HL-60/S4 (cell line): ENCODE measurements at regions not wholly inside any gene's neighbourhood (a gene's known extent, or its start where the extent isn't known, plus 50 kb on each side); places are given as distances from the start of the nearest gene placed in this dataset.

ENCODE experiments used
- in situ Hi-C: fragments of 300-500 bp; cut with MboI; formaldehyde crosslinking; loops from 2 replicates; pipeline ENCODE4 v1.14.3; 2022; ENCODE audit warnings: low sequenced_read_pairs

DNA sequence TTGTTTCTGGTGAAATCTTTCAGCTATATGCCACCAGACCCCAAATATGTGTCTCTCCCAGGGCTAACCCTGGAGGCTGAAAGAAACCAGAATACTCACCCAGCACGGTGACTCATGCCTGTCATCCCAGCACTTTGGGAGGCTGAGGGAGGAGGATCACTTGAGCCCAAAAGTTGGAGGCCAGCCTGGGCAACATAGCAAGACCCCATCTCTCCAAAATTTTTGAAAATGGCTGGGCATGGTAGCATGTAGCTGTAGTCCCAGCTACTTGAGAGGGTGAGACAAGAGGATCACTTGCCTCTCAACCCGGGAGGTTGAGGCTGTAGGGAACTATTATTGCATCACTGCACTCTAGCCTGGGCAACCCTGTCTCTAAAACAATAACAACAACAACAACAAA is 76.1 kb upstream of the UQCRFS1 start:
- in situ Hi-C loops, result loop anchor here (25.0 kb wide), 1 partner anchor 423 kb away; the partner anchor contains the start of gene C19orf12

DNA sequence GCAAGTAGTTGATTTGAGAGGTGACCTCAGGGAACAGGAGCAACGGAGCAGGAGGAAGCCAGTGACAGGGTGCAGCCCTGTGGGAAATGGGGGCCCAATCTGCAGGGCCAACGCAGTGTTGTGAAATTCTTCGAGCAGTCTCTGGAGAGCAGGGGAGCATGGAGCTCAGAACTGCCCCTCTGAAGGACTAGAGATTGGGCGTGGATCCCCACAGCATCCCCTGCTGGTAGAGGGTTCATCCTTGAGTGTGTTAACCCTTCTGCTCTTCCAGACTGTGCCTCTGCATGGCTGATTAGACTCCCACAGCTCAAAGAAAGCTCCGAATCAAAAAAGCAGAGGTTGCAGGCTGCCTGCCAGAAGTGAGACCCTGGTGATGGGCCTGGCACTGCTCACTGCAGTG is 77.9 kb upstream of the UQCRFS1 start:
- in situ Hi-C loops, result loop anchor here (25.0 kb wide), 1 partner anchor 421 kb away; the partner anchor contains the start of gene C19orf12

DNA sequence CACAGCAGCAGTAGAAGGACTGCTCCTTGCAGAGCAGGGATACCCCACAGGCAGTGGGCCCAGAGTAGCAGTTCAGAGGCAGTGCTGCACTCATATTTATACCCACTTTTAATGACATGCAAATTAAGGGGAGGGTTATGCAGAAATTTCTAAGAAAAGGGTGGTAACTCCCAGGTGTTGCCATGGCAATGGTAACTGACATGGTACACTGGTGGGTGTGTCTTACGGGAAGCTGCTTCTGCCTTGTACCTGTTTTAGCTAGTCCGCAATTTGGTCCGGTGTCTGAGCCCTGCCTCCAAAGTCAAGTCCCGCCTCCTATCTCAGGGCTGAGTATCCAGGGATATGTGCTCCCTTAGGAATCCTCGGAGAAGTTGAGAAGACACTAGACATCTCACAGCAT is 79.2 kb upstream of the UQCRFS1 start:
- in situ Hi-C loops, result loop anchor here (25.0 kb wide), 1 partner anchor 420 kb away; the partner anchor contains the start of gene C19orf12

DNA sequence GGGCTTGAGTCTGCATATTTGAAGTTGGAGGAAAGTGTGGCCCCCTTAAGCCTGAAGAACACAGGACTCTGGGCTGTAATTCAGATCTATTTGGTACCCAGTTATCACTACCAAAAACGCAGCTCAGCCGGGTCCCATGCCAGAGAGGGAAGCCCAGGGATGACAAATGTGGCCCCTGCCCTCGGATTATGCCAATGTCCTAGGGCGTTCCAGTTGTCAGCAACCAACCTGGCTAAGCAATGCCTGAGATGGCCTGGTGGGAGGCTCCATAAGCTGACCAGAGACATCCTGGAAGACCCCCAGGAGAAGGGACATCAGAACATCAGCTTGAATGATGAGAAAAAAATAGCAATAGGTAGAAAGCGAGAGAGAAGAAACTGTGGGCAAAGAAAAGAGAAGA is 79.6 kb upstream of the UQCRFS1 start:
- in situ Hi-C loops, result loop anchor here (25.0 kb wide), 1 partner anchor 420 kb away; the partner anchor contains the start of gene C19orf12

DNA sequence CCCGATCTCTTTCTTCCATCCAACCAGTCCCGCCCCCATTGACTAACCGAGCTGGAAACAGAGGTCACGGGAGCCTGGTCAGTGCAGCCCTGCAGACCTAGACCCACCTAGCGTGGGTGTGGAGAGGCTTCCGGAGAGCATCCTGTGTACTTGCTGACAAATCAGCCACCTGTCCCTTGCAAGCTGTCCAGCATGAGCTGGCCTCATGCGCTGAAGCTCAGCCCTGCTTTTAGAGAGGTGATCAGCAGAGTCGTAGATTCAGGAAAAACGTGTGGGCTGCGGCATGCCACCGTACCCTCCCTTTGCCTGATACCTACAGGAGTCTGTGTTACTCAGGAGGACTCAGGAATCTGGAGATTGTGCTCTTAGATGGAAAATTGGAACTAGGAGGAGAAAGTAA is 80.3 kb upstream of the UQCRFS1 start:
- in situ Hi-C loops, result loop anchor here (25.0 kb wide), 1 partner anchor 419 kb away; the partner anchor contains the start of gene C19orf12

DNA sequence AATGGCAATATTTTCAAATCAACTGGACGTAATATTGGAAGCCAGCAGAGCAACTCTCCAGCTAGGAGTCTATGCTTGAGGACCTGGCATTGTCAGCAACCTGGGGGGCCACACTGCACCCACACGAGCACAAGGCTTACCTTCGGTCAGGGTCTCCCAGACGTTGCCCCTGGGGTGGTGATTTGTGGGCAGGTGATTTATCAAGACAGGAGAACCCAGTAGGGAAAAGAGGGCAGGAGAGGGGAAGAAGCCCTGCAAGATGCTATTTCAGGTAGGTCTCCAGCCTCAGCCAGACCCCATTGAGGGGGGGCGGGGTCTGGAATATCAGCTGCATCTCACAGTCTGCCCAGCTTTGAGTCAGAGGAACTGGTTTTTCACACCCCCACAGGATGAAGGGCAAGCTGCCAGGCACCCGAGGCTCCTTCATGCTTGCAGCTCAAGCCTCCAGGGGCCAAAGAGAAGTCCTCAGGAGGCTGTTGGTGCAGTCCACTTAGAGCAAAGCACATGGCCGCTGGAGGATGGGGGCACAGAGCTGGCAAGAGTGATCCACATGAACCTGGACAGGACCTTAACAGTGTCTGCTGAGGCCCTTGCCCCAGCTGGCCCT is 80.9 kb upstream of the UQCRFS1 start:
- in situ Hi-C loops, result loop anchor here (25.0 kb wide), 1 partner anchor 418 kb away; the partner anchor contains the start of gene C19orf12

DNA sequence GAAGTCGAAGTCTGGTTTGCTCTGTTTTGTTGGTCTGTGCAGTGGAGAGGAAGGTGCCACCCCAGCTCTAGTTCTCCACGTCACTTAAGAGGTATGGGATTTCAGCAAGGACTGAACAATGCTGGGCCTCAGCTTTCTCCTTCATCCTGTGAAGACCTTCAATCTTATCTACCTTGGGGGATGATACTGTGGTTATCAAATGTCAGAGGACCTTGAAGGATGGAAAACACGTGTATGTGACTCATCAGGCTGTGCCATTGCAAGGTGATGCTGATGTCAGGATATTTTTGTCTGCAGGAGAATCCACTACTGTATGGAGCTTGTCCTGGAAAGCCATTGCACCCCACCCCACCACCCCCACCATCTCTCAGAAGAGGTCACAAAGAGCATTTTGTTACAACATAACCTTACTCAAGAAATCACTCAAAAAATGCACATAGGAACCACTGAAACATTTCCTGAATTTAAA is 81.4 kb upstream of the UQCRFS1 start:
- in situ Hi-C loops, result loop anchor here (25.0 kb wide), 1 partner anchor 418 kb away; the partner anchor contains the start of gene C19orf12

DNA sequence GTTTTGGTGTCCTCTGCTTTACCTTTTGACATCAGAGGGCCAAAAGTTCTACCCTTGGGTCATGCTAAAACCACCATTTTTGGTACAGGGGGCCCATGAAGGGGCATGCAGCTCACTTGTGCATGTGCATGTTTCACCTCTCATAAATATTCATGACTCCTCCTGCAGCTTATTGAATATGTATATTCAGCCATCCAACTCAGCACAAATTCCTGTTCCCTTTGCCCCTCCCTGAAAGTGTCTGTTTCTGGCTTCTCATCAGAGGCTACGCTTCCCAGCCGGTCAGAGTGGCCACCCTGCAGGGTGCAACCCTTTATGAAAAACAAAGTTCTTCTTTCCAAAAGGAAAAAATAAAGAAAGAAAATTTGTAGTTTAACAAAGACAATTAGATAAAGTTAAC is 82.3 kb upstream of the UQCRFS1 start:
- in situ Hi-C loops, result loop anchor here (25.0 kb wide), 1 partner anchor 417 kb away; the partner anchor contains the start of gene C19orf12

DNA sequence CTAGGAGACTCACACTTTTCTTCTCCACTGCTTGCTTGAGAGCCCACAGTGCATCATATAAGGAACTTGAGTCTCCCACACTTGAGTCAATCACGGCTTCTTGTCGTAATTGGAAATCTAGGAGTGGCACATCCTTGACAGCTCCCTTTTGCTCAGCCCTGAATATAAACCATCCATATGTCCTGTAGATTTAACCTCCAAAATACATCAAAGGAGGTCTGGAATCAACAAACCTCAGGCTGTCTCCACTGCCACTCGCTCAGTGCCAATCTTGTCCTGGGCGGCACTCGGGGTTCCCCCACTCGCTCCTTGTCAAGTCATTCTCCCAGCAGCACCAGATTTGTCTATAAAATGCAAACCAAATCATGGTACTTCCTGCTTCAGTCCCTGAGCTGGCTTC is 84.4 kb upstream of the UQCRFS1 start:
- in situ Hi-C loops, result loop anchor here (25.0 kb wide), 1 partner anchor 415 kb away; the partner anchor contains the start of gene C19orf12

DNA sequence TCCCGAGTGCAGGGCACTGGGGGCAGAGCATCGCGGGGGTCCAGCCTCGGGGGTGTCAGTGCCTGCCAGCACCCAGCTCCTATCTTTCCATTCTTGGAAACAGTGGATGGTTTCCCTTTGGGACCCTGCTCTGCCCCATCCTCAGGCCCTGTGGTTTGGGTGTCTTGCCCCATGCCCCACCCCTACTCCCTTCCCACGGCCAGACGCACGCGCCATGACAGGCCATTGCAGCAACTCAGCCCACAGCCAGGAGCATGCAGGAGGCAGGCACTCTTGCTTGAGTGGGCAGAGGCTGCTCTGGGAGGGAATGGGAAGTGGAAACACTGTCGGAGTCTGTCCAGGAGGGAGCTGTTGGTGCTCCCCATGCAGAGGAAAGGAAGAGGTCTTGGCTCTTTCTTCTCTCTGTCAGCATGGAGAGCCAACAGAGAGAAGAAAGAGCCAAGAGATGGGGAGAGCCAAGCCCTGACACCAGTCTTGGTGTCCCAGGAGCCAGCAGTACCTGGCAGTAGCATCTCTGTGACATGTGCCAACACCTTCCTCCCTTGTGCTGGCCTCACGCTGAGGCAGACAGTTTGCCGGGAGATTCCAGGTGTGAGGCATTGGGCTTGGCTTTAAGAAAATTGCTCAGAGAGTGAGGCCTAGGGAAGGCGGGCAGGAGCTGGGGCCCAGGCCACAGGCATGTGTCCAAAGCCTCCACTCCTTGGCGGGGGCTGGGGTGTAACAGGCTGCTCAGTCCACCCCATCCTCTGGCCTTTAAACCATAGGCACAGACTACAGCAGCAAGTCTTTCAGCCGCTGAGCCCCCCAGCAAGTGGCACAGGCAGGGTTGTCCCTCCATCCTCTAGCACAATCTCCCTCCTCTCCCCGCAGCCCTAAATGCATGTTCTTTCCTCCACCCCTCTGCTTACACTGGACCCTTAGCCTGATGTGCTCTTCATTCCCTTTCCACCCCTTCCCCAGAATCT is 86.7 kb upstream of the UQCRFS1 start:
- in situ Hi-C loops, result loop anchor here (25.0 kb wide), 1 partner anchor 413 kb away; the partner anchor contains the start of gene C19orf12

DNA sequence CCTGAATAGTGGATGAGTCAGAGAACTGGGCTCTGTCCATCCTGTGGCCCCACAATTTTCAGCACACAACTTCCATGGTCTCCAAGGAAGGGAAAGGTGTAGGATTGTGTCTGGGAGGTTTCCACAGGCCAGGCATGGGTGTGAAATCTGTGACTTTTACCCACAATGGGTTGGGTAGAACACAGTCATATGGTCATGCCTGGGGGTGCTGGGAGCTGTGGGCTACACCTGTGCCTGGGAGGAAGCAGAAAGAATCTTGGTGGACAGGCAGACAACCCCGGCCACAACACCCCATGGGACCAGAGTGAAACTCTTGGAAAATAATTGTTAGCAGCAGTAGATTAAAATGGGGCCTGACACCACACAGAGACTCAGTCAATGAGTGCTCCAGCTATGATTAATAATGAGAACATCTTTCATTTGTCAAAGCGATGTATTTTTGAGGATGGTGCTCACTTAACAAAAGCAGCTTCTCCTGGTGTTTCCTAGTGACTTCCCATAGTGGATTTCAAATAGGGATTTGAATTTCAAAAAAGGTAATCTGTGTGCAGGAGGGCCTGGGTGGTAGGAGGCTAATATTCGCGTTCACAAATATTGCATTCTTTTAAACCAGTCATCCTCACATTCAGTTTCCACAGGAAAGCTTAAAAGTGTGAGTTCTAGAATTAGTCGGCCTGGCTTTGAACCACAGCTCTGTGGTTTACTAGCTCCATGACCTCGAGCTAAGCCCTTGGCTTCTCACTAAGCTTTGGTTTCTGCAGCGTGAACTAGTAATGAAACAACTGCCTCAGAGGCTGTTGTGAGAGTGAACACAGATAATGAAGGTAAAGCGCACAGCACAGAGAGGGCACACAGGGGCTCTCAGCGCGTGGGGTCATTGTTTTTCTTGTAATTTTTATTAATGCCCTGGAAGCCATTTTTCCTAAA is 89.3 kb upstream of the UQCRFS1 start:
- in situ Hi-C loops, result no loop called here

DNA sequence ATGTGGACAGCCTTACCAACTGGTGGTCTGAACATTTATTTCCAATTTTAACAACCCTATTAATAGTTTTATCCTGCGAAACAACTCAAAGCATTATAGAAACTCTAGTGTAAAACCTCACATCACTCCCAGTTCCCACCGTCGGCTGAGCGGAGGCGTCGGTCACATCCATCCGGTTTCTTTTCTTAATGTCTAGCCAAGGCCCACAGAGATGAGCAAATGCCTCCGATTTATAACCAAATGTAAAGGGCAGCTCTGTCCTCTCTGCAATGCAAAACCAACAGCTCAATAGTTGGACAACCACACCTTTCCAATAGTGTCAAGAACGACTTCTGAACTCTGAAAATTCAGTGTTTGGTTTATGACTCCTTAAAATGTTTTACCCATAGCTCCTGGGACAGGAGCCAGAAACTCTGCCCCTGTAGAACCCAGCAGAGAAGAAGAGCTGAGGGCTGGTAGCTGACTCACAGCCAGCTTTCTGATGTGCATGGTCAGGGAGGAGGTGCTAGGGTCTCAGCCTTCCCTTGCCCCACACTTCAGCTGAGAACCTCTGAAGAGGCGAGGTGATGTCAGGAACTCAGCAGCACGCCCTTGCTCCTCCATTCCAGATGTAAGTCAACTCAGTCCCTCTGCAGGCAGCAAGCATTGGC is 90.2 kb upstream of the UQCRFS1 start:
- in situ Hi-C loops, result no loop called here

DNA sequence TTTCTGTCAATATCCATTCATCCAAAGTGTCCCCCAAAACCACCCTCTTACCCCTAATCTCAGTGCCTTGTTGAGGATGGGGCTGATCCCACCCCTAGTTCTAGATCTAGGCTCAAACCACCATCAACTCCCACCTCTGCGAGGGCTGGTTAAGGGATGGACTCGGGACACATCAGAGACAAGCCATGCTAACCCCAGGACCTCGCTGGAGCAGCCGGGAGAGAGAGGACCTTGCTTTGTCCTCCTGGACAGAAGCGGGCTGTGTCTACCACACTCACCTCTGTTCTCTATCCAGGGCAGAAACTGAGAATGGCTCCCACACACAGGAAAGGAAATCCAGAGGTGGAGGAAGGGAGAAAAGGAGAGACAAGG is 90.8 kb upstream of the UQCRFS1 start:
- in situ Hi-C loops, result no loop called here

DNA sequence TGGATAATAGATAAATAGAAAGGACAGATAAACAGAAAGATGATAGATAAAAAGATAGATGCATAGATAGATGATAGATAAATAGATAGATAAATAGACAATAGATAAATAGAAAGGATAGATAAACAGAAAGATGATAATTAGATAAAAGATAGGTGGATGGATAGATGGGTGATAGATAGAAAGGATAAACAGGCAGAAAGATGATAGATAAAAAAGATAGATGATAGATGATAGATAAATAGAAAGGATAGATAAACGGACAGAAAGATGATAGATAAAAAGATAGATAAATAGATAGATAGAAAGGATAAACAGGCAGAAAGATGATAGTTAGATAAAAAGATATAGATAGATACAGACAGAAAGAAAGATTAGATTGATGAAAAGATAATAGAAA is 92.3 kb upstream of the UQCRFS1 start:
- in situ Hi-C loops, result no loop called here

DNA sequence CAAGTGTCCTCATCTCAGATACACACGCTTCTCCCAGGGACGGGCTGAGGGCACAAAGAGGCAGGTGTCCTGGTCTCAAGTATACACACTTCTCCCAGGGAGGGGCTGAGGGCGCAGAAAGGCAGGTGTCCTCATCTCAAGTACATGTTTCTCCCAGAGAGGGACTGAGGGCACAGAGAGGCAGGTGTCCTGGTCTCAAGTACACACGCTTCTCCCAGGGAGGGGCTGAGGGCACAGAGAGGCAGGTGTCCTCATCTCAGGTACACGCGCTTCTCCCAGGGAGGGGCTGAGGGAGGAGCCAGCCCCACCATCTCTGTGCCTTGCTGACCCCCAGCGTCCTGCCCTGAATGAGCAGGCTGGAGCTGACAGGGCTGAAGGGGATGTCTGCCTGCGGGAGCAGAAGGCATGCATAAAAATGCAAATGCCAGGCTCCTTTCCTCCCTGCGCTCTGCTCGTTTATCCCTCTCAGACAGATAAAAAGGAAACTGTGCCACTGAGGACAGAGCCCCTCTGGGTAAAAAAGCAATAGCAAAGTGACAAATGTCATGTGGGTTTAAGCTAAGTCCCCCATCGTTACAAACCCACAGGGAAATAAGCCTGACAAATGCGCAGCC is 96.1 kb upstream of the UQCRFS1 start:
- in situ Hi-C loops, result no loop called here

DNA sequence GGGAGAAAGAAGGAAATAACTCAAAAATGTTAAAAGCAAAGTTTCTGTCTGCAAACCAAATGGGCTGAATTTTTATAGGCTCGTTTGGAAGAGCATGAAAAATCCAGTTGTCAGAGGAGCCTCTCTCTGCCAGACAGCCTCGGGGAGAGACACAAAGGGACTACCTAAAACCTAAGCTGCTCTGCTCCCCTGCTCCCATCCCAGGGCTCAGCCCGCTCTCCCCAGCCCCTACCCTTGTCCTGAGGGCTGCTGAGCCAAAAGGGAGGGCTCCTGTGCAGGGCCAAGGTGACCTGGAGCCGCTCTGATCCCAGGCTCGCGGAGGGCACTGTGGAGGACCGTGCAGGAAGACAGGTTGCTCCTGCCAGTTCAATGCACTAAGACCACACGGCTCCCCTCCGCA is 96.7 kb upstream of the UQCRFS1 start:
- in situ Hi-C loops, result no loop called here

DNA sequence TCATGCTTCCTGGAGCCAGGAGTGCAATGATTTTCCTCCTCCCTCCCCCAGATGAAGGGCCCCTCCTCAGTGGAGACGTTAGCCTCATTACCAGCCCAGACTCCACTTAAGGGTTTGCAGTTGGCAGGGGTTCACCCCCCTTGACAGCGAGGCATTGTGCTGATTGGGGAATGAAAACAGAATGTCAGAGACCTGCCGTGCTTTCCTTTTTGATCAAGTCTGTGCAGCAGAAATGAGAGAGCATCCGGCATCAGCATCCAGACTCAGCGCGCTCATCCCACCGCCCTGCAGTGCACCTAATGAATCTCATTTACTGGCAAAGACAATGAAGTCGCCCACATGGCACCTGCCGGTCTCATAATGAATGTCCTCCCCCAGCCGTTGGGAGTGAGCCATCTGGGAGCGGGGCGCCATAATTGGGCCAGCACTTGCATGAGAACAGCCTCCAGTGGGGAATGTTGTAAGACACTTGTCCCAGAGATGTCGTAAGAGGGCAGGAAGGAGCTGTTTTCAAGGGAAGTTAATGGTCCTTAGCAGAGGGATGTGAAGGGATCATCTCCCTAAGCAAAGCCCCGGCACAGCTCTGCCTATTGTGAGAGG is 98.3 kb upstream of the UQCRFS1 start:
- in situ Hi-C loops, result no loop called here

DNA sequence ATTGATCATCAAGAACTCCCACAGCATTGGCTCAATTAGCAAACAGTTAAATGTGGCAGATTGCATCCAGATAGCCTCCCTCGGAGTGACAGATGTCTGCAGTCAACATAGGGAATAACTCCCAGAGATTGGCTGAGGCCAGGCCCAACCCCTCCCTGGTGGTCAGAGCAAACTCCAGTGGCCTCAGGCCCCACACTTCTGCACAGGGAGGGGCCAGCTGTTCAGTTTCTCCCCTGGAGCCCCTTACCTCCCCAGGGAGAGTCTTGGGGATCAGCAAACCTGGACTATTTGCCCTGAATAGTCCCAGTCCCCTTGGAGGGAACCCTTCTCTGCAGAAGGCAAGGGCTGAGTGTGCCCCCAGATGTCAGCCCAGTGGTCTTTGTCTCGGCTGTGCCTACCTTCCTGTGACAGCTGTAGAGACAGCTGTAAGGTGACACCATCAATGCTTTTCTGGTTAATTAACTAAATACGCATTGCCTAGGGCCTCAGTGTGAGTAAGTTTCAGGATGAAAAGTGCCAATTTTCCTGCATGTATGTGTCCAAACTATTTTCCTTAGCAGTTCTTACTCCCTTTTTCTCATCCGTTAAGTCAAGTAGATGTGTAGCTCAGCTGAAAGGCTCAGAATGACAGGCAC is 102.7 kb upstream of the UQCRFS1 start:
- in situ Hi-C loops, result no loop called here

DNA sequence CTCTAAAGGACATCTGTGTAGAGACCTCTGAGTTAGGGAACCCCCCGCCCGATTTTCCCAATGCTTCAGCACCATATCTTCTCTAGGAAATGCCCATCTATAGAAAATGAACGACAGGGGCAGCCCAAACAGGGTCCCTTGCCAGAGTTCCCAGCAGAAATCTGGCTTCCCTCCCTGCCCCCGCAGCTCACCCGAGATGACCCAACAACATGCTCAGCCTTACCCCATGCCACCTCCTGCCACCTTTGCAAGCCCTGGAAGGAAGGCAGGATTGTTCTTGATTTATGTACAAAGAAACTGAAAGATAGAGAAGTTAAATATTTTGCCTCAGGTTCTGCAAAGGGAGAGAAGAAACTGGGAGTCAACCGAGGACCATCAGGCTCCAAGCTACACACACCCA is 105.6 kb upstream of the UQCRFS1 start:
- in situ Hi-C loops, result no loop called here
